HUES64 (cell line): ENCODE measurements at regions not wholly inside any gene's neighbourhood (a gene's known extent, or its start where the extent isn't known, plus 50 kb on each side); places are given as distances from the start of the nearest gene placed in this dataset.

Experiments used
- H3K27ac ChIP-seq: 2 replicates; pipeline ENCODE4 v1.7.0; 2013; ENCODE audit warnings: low read depth, low read length, inconsistent platforms
- H3K27me3 ChIP-seq: 2 replicates; pipeline ENCODE4 v1.6.1; 2013; ENCODE audit warnings: mild to moderate bottlenecking, low read length; ENCODE audit not compliant: insufficient read depth
- H3K36me3 ChIP-seq: 2 replicates; pipeline ENCODE4 v1.6.1; 2013; ENCODE audit warnings: mild to moderate bottlenecking, low read length; ENCODE audit not compliant: insufficient read depth
- H3K4me1 ChIP-seq: 2 replicates; pipeline ENCODE4 v1.6.1; 2013; ENCODE audit warnings: mild to moderate bottlenecking, low read length, moderate library complexity; ENCODE audit not compliant: insufficient read depth
- H3K4me3 ChIP-seq: 2 replicates; pipeline ENCODE4 v1.5.1; 2013; ENCODE audit warnings: mild to moderate bottlenecking, low read length, moderate library complexity
- H3K9ac ChIP-seq: 2 replicates; pipeline ENCODE4 v1.6.1; 2013; ENCODE audit warnings: mild to moderate bottlenecking, low read depth, low read length
- H3K9me3 ChIP-seq: 2 replicates; pipeline ENCODE4 v1.6.1; 2013; ENCODE audit warnings: low read depth, low read length; ENCODE audit not compliant: insufficient read depth
- WGBS: fragments of 150-250, 120-280 bp; methylation state at CpG from one replicate; pipeline ENCODE4 v1.1.7; 2013; ENCODE audit warnings: missing lambda C conversion rate; 5-methylcytosine and 5-hydroxymethylcytosine counted together

DNA sequence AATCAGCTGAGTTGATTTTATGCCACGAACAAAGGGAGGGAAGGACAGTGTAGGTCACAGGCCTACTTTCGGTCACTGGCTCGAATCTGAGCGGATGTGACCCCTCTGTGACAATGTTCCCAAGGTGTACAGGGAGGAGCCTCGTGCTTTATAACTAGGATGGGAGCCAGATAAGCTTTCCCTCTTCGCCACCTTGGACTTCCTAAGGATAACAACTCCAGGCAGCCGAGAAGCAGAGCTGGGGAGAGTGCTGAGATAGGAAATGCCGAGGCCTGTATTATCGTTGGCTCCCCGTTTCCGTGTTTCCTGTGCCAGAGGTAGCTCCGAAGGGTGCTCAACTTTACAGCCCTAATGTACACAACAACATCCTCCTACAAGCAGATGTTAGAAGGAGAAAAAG is 217.8 kb upstream of the IRX3 start:
- no peaks in the 10 kb centered on the region for H3K36me3 ChIP-seq
- H3K9ac ChIP-seq = no peak overlapping the region
- H3K27ac ChIP-seq = no peak overlapping the region
- H3K9me3 ChIP-seq = no peaks in the 10 kb centered on the region
- no peak overlapping the region for H3K4me3 ChIP-seq
- no peaks in the 10 kb centered on the region for H3K27me3 ChIP-seq
- H3K4me1 ChIP-seq = peaks cover 35% of the 10 kb centered on the region
- WGBS = 53% methylated on average over 11 of the region's 12 CpGs

GRCh38 chr16:54503856-54504219 is 217.3 kb upstream of the IRX3 start:
- Histone ChIP-seq H3K9me3 (no peaks in the 10 kb centered on the region), H3K4me3 (no peak overlapping the region), H3K27me3 (no peaks in the 10 kb centered on the region), H3K27ac (no peak overlapping the region), H3K9ac (no peak overlapping the region), H3K4me1 (peaks cover 35% of the 10 kb centered on the region), H3K36me3 (no peaks in the 10 kb centered on the region)
- 81% methylated on average over 1 of the region's 2 CpGs for WGBS

GRCh38 chr16:54503011-54503855 is 216.6 kb upstream of the IRX3 start:
- Histone ChIP-seq H3K27me3 (no peaks in the 10 kb centered on the region), H3K27ac (no peak overlapping the region), H3K4me3 (no peak overlapping the region), H3K4me1 (peaks cover 35% of the 10 kb centered on the region), H3K9ac (no peak overlapping the region), H3K36me3 (no peaks in the 10 kb centered on the region), H3K9me3 (no peaks in the 10 kb centered on the region)
- WGBS = 88% methylated on average over 9 of the region's 9 CpGs

GRCh38 chr16:54501797-54502196 is 215.2 kb upstream of the IRX3 start:
- Histone ChIP-seq H3K4me1 (peaks cover 26% of the 10 kb centered on the region), H3K27me3 (no peaks in the 10 kb centered on the region), H3K36me3 (no peaks in the 10 kb centered on the region), H3K27ac (no peak overlapping the region), H3K4me3 (no peak overlapping the region), H3K9me3 (0 out of 2 replicates have a peak, but pooled peaks cover 2% of the 10 kb centered on the region), H3K9ac (no peak overlapping the region)
- 95% methylated on average over 1 of the region's 1 CpG for WGBS

DNA sequence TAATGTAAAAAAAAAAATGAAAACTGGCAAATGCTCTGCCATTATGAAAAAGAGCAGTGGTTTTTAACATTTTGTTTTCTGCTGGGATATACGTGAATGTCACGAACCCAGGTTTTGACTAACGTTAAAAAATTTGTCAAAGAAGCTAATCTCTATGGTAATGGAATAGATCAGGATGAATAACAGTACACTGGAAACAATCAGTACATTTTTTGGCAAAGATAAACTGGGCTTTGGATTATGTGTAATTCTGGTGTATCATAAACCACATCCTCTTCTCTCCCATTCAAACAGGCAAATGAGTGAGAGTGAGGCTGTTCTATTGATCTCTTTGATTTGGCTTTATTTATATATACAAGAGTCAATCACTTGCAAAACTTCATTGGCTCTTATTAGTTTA is 207.0 kb upstream of the IRX3 start:
- 98% methylated on average over 3 of the region's 3 CpGs for WGBS
- no peak overlapping the region for H3K4me3 ChIP-seq
- 0 out of 2 replicates have a peak, but pooled peaks cover 2% of the 10 kb centered on the region for H3K9me3 ChIP-seq
- no peaks in the 10 kb centered on the region for H3K27me3 ChIP-seq
- H3K27ac ChIP-seq = no peak overlapping the region
- H3K4me1 ChIP-seq = no peaks in the 10 kb centered on the region
- H3K36me3 ChIP-seq = no peaks in the 10 kb centered on the region
- H3K9ac ChIP-seq = no peak overlapping the region

DNA sequence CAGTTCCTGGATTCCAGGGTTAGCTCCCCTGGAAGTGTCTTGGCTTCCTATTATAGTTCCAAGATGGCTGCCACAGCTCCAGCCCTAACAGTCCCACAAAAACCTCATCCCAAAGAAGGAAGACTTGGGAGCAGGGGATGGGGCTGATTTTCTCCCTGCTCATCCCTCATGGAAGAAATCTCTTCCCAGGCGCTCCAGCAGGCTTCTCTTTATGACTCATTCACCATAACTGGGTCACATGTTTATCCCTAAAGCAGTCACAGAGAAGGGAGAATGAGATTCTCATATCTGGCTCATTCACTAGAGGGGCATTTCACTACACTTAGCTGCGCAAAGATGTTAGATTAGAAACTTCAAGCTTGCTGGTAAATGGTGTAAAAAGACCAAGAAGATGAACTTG is 206.5 kb upstream of the IRX3 start:
- Histone ChIP-seq H3K9me3 (0 out of 2 replicates have a peak, but pooled peaks cover 2% of the 10 kb centered on the region), H3K36me3 (no peaks in the 10 kb centered on the region), H3K9ac (no peak overlapping the region), H3K27me3 (no peaks in the 10 kb centered on the region), H3K27ac (no peak overlapping the region), H3K4me3 (no peak overlapping the region), H3K4me1 (no peaks in the 10 kb centered on the region)
- WGBS = 84% methylated on average over 2 of the region's 2 CpGs

- Histone ChIP-seq H3K27me3 (no peaks in the 10 kb centered on the region), H3K9me3 (no peaks in the 10 kb centered on the region), H3K27ac (no peak overlapping the region), H3K4me3 (no peak overlapping the region), H3K4me1 (no peaks in the 10 kb centered on the region), H3K9ac (no peak overlapping the region), H3K36me3 (no peaks in the 10 kb centered on the region)
- WGBS = 98% methylated on average over 2 of the region's 2 CpGs
Observed at GRCh38 chr16:54490112-54490488, 203.5 kb upstream of the IRX3 start.

GRCh38 chr16:54489225-54490111 is 202.9 kb upstream of the IRX3 start:
- Histone ChIP-seq H3K27ac (no peak overlapping the region), H3K4me1 (no peaks in the 10 kb centered on the region), H3K4me3 (no peak overlapping the region), H3K9me3 (no peaks in the 10 kb centered on the region), H3K9ac (no peak overlapping the region), H3K27me3 (no peaks in the 10 kb centered on the region), H3K36me3 (no peaks in the 10 kb centered on the region)
- 92% methylated on average over 11 of the region's 11 CpGs for WGBS

DNA sequence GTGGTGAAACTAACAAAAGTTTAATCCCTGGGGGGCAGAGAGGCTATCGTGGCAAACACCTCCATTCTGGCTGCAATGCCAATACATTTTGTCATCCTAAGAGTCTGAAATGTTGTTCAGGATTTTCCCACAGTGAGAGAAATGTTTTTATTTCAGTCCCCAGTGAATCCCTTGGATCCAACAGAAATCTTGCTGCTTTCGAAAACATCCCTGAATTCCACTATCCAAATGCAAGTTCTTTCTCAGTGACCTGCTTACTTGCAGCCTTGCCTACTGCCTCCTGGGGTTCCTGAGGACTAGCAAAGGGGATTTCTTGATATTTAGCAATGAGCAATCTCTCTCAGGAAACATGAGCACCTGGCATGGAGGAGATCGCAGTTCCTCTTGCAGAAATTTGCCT is 202.1 kb upstream of the IRX3 start:
- no peak overlapping the region for H3K4me3 ChIP-seq
- no peaks in the 10 kb centered on the region for H3K27me3 ChIP-seq
- no peaks in the 10 kb centered on the region for H3K4me1 ChIP-seq
- H3K9ac ChIP-seq = no peak overlapping the region
- H3K36me3 ChIP-seq = no peaks in the 10 kb centered on the region
- 95% methylated on average over 3 of the region's 3 CpGs for WGBS
- H3K27ac ChIP-seq = no peak overlapping the region
- no peaks in the 10 kb centered on the region for H3K9me3 ChIP-seq

DNA sequence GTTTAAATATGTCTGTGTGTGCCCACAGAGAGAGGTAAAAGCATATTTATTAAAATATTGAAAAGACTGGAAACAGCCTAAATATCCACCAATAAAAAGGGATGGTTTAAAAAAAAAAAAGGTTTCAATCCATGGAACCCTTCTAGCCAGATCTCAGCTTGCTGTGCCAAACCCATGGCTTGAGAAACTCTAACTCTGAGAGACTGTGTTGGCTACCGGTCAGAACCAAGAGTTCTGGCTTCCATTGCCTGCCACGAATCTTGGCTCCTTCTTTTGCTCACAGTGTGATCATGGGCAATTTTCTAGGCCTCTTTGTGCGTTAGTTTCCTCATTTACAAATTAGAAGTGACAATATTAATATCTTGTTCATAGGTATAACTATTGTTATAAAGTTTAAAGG is 201.3 kb upstream of the IRX3 start:
- Histone ChIP-seq H3K4me1 (no peaks in the 10 kb centered on the region), H3K27me3 (no peaks in the 10 kb centered on the region)

GRCh38 chr16:54484700-54485099 is 198.1 kb upstream of the IRX3 start:
- Histone ChIP-seq H3K27me3 (no peaks in the 10 kb centered on the region), H3K36me3 (no peaks in the 10 kb centered on the region), H3K4me3 (no peak overlapping the region), H3K9ac (no peak overlapping the region), H3K4me1 (no peaks in the 10 kb centered on the region), H3K9me3 (no peaks in the 10 kb centered on the region), H3K27ac (no peak overlapping the region)
- WGBS = 90% methylated on average over 9 of the region's 9 CpGs

More for the DNA sequence above, 201.3 kb upstream of the IRX3 start:
- Histone ChIP-seq H3K4me3 (no peak overlapping the region), H3K9me3 (no peaks in the 10 kb centered on the region), H3K9ac (no peak overlapping the region), H3K27ac (no peak overlapping the region), H3K36me3 (no peaks in the 10 kb centered on the region)
- 87% methylated on average over 2 of the region's 3 CpGs for WGBS
